VCaP (cell line): ENCODE measurements at regions not wholly inside any gene's neighbourhood (a gene's known extent, or its start where the extent isn't known, plus 50 kb on each side); places are given as distances from the start of the nearest gene placed in this dataset.

ENCODE experiments used
- H3K27ac ChIP-seq: fragments of 450-650 bp; 2 replicates; pipeline ENCODE4 v1.5.1; 2017
- CTCF ChIP-seq: fragments of 450-650 bp; conservative IDR thresholded peaks from 2 replicates; pipeline ENCODE4 v1.5.1; 2017; ENCODE audit warnings: mild to moderate bottlenecking, moderate library complexity

- no peak for TF ChIP-seq CTCF
- H3K27ac ChIP-seq: no peak overlapping the region
Observed at GRCh38 chr9:92185096-92185495, 69.9 kb upstream of the SPTLC1 start.

GRCh38 chr9:92184041-92184564 is 68.9 kb upstream of the SPTLC1 start:
- H3K27ac ChIP-seq: no peak overlapping the region
- no peak for TF ChIP-seq CTCF

GRCh38 chr9:92183449-92183848 is 68.2 kb upstream of the SPTLC1 start:
- TF ChIP-seq CTCF: no peak
- no peak overlapping the region for H3K27ac ChIP-seq

- no peak for TF ChIP-seq CTCF
- no peak overlapping the region for H3K27ac ChIP-seq
Observed at GRCh38 chr9:92181296-92181695, 66.1 kb upstream of the SPTLC1 start.

GRCh38 chr9:92180669-92181181 is 65.5 kb upstream of the SPTLC1 start:
- no peak for TF ChIP-seq CTCF
- H3K27ac ChIP-seq: no peak overlapping the region

- no peak for TF ChIP-seq CTCF
- no peak overlapping the region for H3K27ac ChIP-seq
Observed at GRCh38 chr9:92180002-92180400, 64.8 kb upstream of the SPTLC1 start.

GRCh38 chr9:92179286-92180001 is 64.2 kb upstream of the SPTLC1 start:
- H3K27ac ChIP-seq: no peak overlapping the region
- TF ChIP-seq CTCF: no peak
